H1 (cell line): ENCODE measurements at regions not wholly inside any gene's neighbourhood (a gene's known extent, or its start where the extent isn't known, plus 50 kb on each side); places are given as distances from the start of the nearest gene placed in this dataset.

Source experiments
- CTCF ChIA-PET: fragments of 300-600 bp; sonication (Branson Sonifier 250); formaldehyde crosslinking; loops from one replicate; lab custom pipeline; 2021; ENCODE audit not compliant: partially characterized antibody; lab: Charles Lee
- POLR2A ChIA-PET: fragments of 300-600 bp; sonication (Branson Sonifier 250); formaldehyde crosslinking; loops from one replicate; lab custom pipeline; 2021; ENCODE audit warnings: inconsistent platforms; ENCODE audit not compliant: partially characterized antibody; lab: Charles Lee
- DNase-seq, 2 experiments: peaks; one replicate each; pipeline versions ENCODE4 v3.0.0 to v3.0.0-alpha.2; 2010 to 2022; ENCODE audit warnings: low spot score in 2 of 2, low read depth in 1 of 2, mixed read lengths in 1 of 2
- FAIRE-seq: peaks from 2 replicates; lab custom pipeline; 2011; peaks lifted over from hg19 to GRCh38; lab: Jason Lieb, UNC
- H2AFZ ChIP-seq: 2 replicates; pipeline ENCODE4 v1.8.1; 2012; ENCODE audit warnings: low read length, inconsistent platforms
- H2AK5ac ChIP-seq: 2 replicates; pipeline ENCODE4 v1.6.1; 2013; ENCODE audit warnings: low read depth, low read length
- H2BK120ac ChIP-seq: replicated peaks from 2 replicates; pipeline ENCODE3; 2013; ENCODE audit warnings: low read depth, low read length, inconsistent platforms
- H2BK12ac ChIP-seq: 2 replicates; pipeline ENCODE4 v1.6.1; 2013; ENCODE audit warnings: low read depth, low read length
- H2BK15ac ChIP-seq: 2 replicates; pipeline ENCODE4 v1.6.1; 2013; ENCODE audit warnings: low read length
- H2BK20ac ChIP-seq: 2 replicates; pipeline ENCODE4 v1.6.1; 2013; ENCODE audit warnings: low read length
- H2BK5ac ChIP-seq: 2 replicates; pipeline ENCODE4 v1.6.1; 2013; ENCODE audit warnings: low read depth, low read length
- H3K14ac ChIP-seq: 2 replicates; pipeline ENCODE4 v1.6.1; 2013; ENCODE audit warnings: inconsistent platforms; ENCODE audit not compliant: insufficient read length
- H3K18ac ChIP-seq: 2 replicates; pipeline ENCODE4 v1.6.1; 2013; ENCODE audit warnings: low read length; ENCODE audit errors: extremely low read depth
- H3K23ac ChIP-seq: 2 replicates; pipeline ENCODE4 v1.6.1; 2013; ENCODE audit warnings: inconsistent platforms; ENCODE audit not compliant: insufficient read length
- H3K23me2 ChIP-seq: 2 replicates; pipeline ENCODE4 v1.6.1; 2013; ENCODE audit warnings: low read depth, low read length
- H3K27ac ChIP-seq: 2 replicates; pipeline ENCODE4 v1.6.1; 2011; ENCODE audit warnings: low read depth, low read length, inconsistent platforms
- H3K27me3 ChIP-seq, 4 experiments: replicated peaks in 1 of 4; 1 replicate in 1 of 4; 2 replicates in 3 of 4; pipeline versions ENCODE4 v1.6.1 to v1.8.1; 2011 to 2013; ENCODE audit warnings: low read length in 3 of 4, mild to moderate bottlenecking in 3 of 4, inconsistent platforms in 2 of 4, mixed read lengths in 2 of 4, moderate library complexity in 1 of 4; ENCODE audit not compliant: control insufficient read depth in 3 of 4, insufficient read depth in 3 of 4; ENCODE audit errors: extremely low read depth in 1 of 4
- H3K36me3 ChIP-seq, 4 experiments: 2 replicates each; pipeline versions ENCODE4 v1.6.1 to v1.8.1; 2011 to 2013; ENCODE audit warnings: mild to moderate bottlenecking in 4 of 4, low read length in 3 of 4, moderate library complexity in 2 of 4, control low read depth in 1 of 4, inconsistent platforms in 1 of 4; ENCODE audit not compliant: insufficient read depth in 4 of 4, control insufficient read depth in 2 of 4
- H3K4ac ChIP-seq: replicated peaks from 2 replicates; pipeline ENCODE3; 2013; ENCODE audit warnings: low read length, low read depth, mixed read lengths, inconsistent platforms; ENCODE audit not compliant: insufficient read length
- H3K4me1 ChIP-seq, 4 experiments: replicated peaks in 1 of 4; 1 replicate in 1 of 4; 2 replicates in 3 of 4; pipeline versions ENCODE4 v1.6.1 to v1.8.1; 2011 to 2013; ENCODE audit warnings: low read length in 3 of 4, inconsistent platforms in 2 of 4, mixed read lengths in 1 of 4; ENCODE audit not compliant: insufficient read depth in 4 of 4, control insufficient read depth in 3 of 4
- H3K4me2 ChIP-seq, 2 experiments: 2 replicates each; pipeline versions ENCODE4 v1.6.1 to v1.8.1; 2011 to 2013; ENCODE audit warnings: low read depth in 2 of 2, low read length in 2 of 2, control low read depth in 1 of 2, inconsistent platforms in 1 of 2, mild to moderate bottlenecking in 1 of 2; ENCODE audit not compliant: insufficient read depth in 1 of 2
- H3K4me3 ChIP-seq, 4 experiments: fragments of 200-600, 300-600 bp in 1 of 4; sonication (generic), shearing (Covaris generic), sonication (Bioruptor Twin) in 1 of 4; 2 replicates each; pipeline versions ENCODE4 v1.5.1 to v1.8.1; 2011 to 2016; ENCODE audit warnings: low read length in 4 of 4, low read depth in 3 of 4, control low read depth in 2 of 4, inconsistent platforms in 2 of 4, mild to moderate bottlenecking in 2 of 4, mixed read lengths in 1 of 4, moderate library complexity in 1 of 4; ENCODE audit not compliant: insufficient read depth in 2 of 4; ENCODE audit errors: extremely low read depth in 1 of 4
- H3K56ac ChIP-seq: replicated peaks from 2 replicates; pipeline ENCODE3; 2013; ENCODE audit warnings: low read depth, mild to moderate bottlenecking, mixed read lengths, low read length, inconsistent platforms; ENCODE audit not compliant: insufficient read length
- H3K79me1 ChIP-seq: 2 replicates; pipeline ENCODE4 v1.6.1; 2013; ENCODE audit warnings: low read depth, low read length, control low read depth
- H3K79me2 ChIP-seq, 2 experiments: 2 replicates each; pipeline versions ENCODE4 v1.6.1 to v1.8.1; 2012 to 2013; ENCODE audit warnings: low read length in 2 of 2, mild to moderate bottlenecking in 2 of 2, inconsistent platforms in 1 of 2; ENCODE audit not compliant: insufficient read depth in 2 of 2, control insufficient read depth in 1 of 2
- H3K9ac ChIP-seq, 4 experiments: replicated peaks in 1 of 4; 1 replicate in 1 of 4; 2 replicates in 3 of 4; pipeline versions ENCODE4 v1.6.1 to v1.8.1; 2011 to 2013; ENCODE audit warnings: low read depth in 3 of 4, low read length in 3 of 4, control low read depth in 2 of 4, mild to moderate bottlenecking in 2 of 4, moderate library complexity in 2 of 4, inconsistent platforms in 1 of 4; ENCODE audit errors: extremely low read depth in 1 of 4
- H3K9me3 ChIP-seq, 2 experiments: 2 replicates each; pipeline versions ENCODE4 v1.6.1 to v1.8.1; 2012 to 2013; ENCODE audit warnings: mild to moderate bottlenecking in 2 of 2, moderate library complexity in 2 of 2, control low read depth in 1 of 2, inconsistent platforms in 1 of 2, low read depth in 1 of 2, low read length in 1 of 2, mixed read lengths in 1 of 2; ENCODE audit not compliant: insufficient read depth in 2 of 2
- H4K20me1 ChIP-seq, 2 experiments: replicated peaks in 1 of 2; 2 replicates each; pipeline versions ENCODE3 to v1.8.1; 2011 to 2013; ENCODE audit warnings: inconsistent platforms in 2 of 2, low read length in 2 of 2, mild to moderate bottlenecking in 1 of 2; ENCODE audit not compliant: insufficient read depth in 2 of 2, control insufficient read depth in 1 of 2
- H4K5ac ChIP-seq: 2 replicates; pipeline ENCODE4 v1.6.1; 2013; ENCODE audit warnings: low read length, low read depth, mixed read lengths, inconsistent platforms; ENCODE audit not compliant: insufficient read length
- H4K8ac ChIP-seq: 2 replicates; pipeline ENCODE4 v1.8.0; 2013; ENCODE audit warnings: mild to moderate bottlenecking, moderate library complexity, low read length, inconsistent platforms; ENCODE audit not compliant: insufficient read depth; ENCODE audit errors: extremely low read depth
- H4K91ac ChIP-seq: replicated peaks from 2 replicates; pipeline ENCODE3; 2013; ENCODE audit warnings: low read length, mixed read lengths, inconsistent platforms; ENCODE audit not compliant: insufficient read length
- CTBP2 ChIP-seq: IDR thresholded peaks from 2 replicates; pipeline ENCODE4 v1.7.0; 2011; ENCODE audit warnings: borderline replicate concordance, mild to moderate bottlenecking, moderate library complexity, mixed read lengths, low read length; ENCODE audit not compliant: insufficient read depth, insufficient read length
- GABPA ChIP-seq: IDR thresholded peaks from 2 replicates; pipeline ENCODE4 v1.6.1; 2011; ENCODE audit warnings: mild to moderate bottlenecking, low read length, moderate library complexity, borderline replicate concordance; ENCODE audit not compliant: insufficient read depth
- JUN ChIP-seq: IDR thresholded peaks from 2 replicates; pipeline ENCODE4 v1.6.1; 2011; ENCODE audit warnings: low read depth, mild to moderate bottlenecking, improper control_type of control experiment, low read length
- RBBP5 ChIP-seq: IDR thresholded peaks from 2 replicates; pipeline ENCODE4 v1.7.1; 2012; ENCODE audit warnings: low read depth, mild to moderate bottlenecking, inconsistent platforms, low read length, moderate library complexity, borderline replicate concordance
- SIX5 ChIP-seq: IDR thresholded peaks from 2 replicates; pipeline ENCODE4 v1.6.1; 2011; ENCODE audit warnings: mild to moderate bottlenecking, low read depth, low read length
- YY1 ChIP-seq: IDR thresholded peaks from 2 replicates; pipeline ENCODE4 v1.6.1; 2011; ENCODE audit warnings: low read depth, mild to moderate bottlenecking, low read length
- WGBS, 2 experiments: shearing (Covaris generic) in 1 of 2; methylation state at CpG; one replicate each; pipeline versions ENCODE4 v1.1.6 to v1.1.7; 2013 to 2015; ENCODE audit warnings: low lambda C conversion rate in 2 of 2, mixed read lengths in 2 of 2, inconsistent platforms in 1 of 2, low coverage in 1 of 2, missing lambda C conversion rate in 1 of 2; ENCODE audit not compliant: insufficient replicate concordance in 2 of 2, insufficient coverage in 1 of 2, insufficient read length in 1 of 2; ENCODE audit errors: extremely low coverage in 1 of 2, missing lambda C conversion rate in 1 of 2; 5-methylcytosine and 5-hydroxymethylcytosine counted together
- TF ChIP-seq, protein P1 (sequence below): IDR thresholded peaks from 2 replicates; pipeline ENCODE4 v1.6.1; 2011; ENCODE audit warnings: low read length, improper control_type of control experiment

DNA sequence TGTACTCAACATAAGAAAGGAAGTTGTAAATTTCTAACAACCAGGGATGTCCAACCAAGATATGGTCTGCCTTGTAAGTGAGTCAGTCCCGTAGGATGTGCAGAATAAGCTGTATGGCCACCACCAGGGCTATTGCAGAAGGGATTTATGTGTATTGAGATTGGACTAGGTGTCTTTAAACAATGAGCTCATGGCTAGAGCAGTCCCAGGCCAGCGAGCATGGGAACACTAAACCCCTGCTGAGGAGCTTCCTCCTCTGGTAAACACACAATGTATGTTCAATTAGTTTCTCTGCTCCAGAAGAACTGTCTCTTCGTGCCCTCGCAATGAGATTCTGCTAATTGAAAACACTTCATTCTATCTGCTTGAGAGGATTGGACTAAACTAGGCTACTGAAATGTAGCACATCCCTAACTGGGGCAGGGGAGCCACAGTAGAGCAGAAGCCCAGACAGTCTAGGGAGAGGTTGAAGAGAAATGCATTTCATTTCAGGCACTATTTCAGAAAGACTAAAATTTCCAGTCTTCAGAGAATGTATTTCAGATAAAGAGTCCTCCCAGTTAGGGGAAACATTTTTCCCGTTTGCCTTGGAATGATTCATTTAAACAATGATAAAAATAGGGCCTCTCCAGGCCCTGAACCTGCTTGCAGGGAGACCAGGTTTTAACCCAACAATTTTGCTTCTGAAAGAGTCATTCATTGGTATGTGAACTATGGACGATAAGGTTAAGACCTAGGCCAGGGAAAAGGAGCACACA, 154.7 kb downstream of the FAM114A2 start:
- no peak overlapping the region for H2AFZ ChIP-seq
- no peak overlapping the region for H3K23ac ChIP-seq
- no peak overlapping the region for H3K4me3 ChIP-seq
- no peak for FAIRE-seq
- H2BK5ac ChIP-seq = no peak overlapping the region
- no peak overlapping the region for H2BK120ac ChIP-seq
- no peak overlapping the region for H3K4ac ChIP-seq
- no peaks in the 10 kb centered on the region for H3K79me2 ChIP-seq
- H2BK12ac ChIP-seq = no peak overlapping the region
- no peak overlapping the region for H2AK5ac ChIP-seq
- no peak overlapping the region for H3K18ac ChIP-seq
- H3K27ac ChIP-seq = no peak overlapping the region
- no peak overlapping the region for H3K56ac ChIP-seq
- no peak for TF ChIP-seq JUN
- no peak for TF ChIP-seq CTBP2
- TF ChIP-seq SIX5 = no peak
- TF ChIP-seq GABPA = no peak
- no peak for TF ChIP-seq YY1
- TF ChIP-seq, protein P1, sequence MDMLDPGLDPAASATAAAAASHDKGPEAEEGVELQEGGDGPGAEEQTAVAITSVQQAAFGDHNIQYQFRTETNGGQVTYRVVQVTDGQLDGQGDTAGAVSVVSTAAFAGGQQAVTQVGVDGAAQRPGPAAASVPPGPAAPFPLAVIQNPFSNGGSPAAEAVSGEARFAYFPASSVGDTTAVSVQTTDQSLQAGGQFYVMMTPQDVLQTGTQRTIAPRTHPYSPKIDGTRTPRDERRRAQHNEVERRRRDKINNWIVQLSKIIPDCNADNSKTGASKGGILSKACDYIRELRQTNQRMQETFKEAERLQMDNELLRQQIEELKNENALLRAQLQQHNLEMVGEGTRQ = no peak
- TF ChIP-seq RBBP5 = no peak
- H3K79me1 ChIP-seq = no peaks in the 10 kb centered on the region
- H3K36me3 ChIP-seq = no peaks in the 10 kb centered on the region
- CTCF ChIA-PET = interaction anchor here (0.8 kb wide), 1 partner anchor 20 kb away, joined by 3 read pairs; no protein-coding TSS in a partner anchor
- no peak overlapping the region for H3K4me2 ChIP-seq
- no peak overlapping the region for H3K14ac ChIP-seq
- no peak overlapping the region for H4K5ac ChIP-seq
- no peak overlapping the region for H2BK20ac ChIP-seq
- H3K4me1 ChIP-seq = peaks cover 0 to 3% (median 0%) of the 10 kb centered on the region in 4 experiments; a peak in 2 of 7 replicates
- no peaks in the 10 kb centered on the region for H3K9me3 ChIP-seq
- WGBS, 2 experiments = 82% methylated on average over 6 of the region's 6 CpGs; no CpG with 5 or more reads in 1 of the 2 experiments
- H4K91ac ChIP-seq = no peak overlapping the region
- no peak overlapping the region for H3K9ac ChIP-seq
- no peak overlapping the region for H4K8ac ChIP-seq
- POLR2A ChIA-PET = no interaction called here
- no peak overlapping the region for H2BK15ac ChIP-seq
- no peak for DNase-seq
- no peaks in the 10 kb centered on the region for H3K23me2 ChIP-seq
- H3K27me3 ChIP-seq = no peaks in the 10 kb centered on the region
- H4K20me1 ChIP-seq = no peaks in the 10 kb centered on the region
